Testis (tissue), 2 donors: ENCODE measurements at regions not wholly inside any gene's neighbourhood (a gene's known extent, or its start where the extent isn't known, plus 50 kb on each side); places are given as distances from the start of the nearest gene placed in this dataset.

Source experiments
- DNase-seq: peaks from one replicate; pipeline ENCODE4 v3.0.0-alpha.2; 2019
- H3K27ac ChIP-seq, 2 donors: fragments of 200-600 bp; sonication (generic); one replicate each; pipeline ENCODE4 v1.5.1; 2019
- H3K27me3 ChIP-seq: fragments of 200-600 bp; sonication (generic); one replicate; pipeline ENCODE4 v1.5.1; 2019
- H3K36me3 ChIP-seq: fragments of 200-600 bp; sonication (generic); one replicate; pipeline ENCODE4 v1.5.1; 2017; ENCODE audit warnings: low read depth; ENCODE audit errors: missing control alignments
- H3K4me1 ChIP-seq: fragments of 200-600 bp; sonication (generic); one replicate; pipeline ENCODE4 v1.5.1; 2019
- H3K4me3 ChIP-seq, 2 donors: fragments of 200-600 bp; sonication (generic); one replicate each; pipeline ENCODE4 v1.5.1; 2017 to 2019
- H3K9me3 ChIP-seq: fragments of 200-600 bp; sonication (generic); one replicate; pipeline ENCODE4 v1.5.1; 2017
- CTCF ChIP-seq, 3 experiments: fragments of 450-650 bp in 2 of 3; fragments of 200-600 bp in 1 of 3; sonication (generic) in 1 of 3; IDR thresholded peaks; one replicate each; pipeline ENCODE4 v1.5.1; 2016 to 2019; ENCODE audit warnings: antibody characterized with exemption in 3 of 3, mild to moderate bottlenecking in 2 of 3, moderate library complexity in 1 of 3
- POLR2A ChIP-seq: fragments of 450-650 bp; IDR thresholded peaks from one replicate; pipeline ENCODE4 v1.6.1; 2017; ENCODE audit warnings: antibody characterized with exemption, mild to moderate bottlenecking, moderate library complexity
- WGBS, 2 donors: methylation state at CpG; one replicate each; pipeline ENCODE4 v1.1.5; 2018; 5-methylcytosine and 5-hydroxymethylcytosine counted together
- intact Hi-C: fragments of 100-400 bp; cut with DNase I; formaldehyde crosslinking; loops from one replicate; pipeline ENCODE4 v1.15.1; 2023; ENCODE audit warnings: low total_unique reads

GRCh38 chr14:64654246-64654900 is 49.9 kb upstream of the PLEKHG3 start:
- Histone ChIP-seq H3K9me3 (no peaks in the 10 kb centered on the region), H3K4me3 (no peak overlapping the region), H3K36me3 (no peaks in the 10 kb centered on the region), H3K4me1 (peaks cover 8% of the 10 kb centered on the region), H3K27me3 (no peaks in the 10 kb centered on the region), H3K27ac (no peak overlapping the region)
- DNase-seq = no peak
- TF ChIP-seq POLR2A = no peak
- TF ChIP-seq CTCF (IDR thresholded peaks at IDR 0.05) = no peak
- intact Hi-C loops = no loop called here
- WGBS, 2 donors = 56% methylated on average over 5 of the region's 5 CpGs
